ENCODE measurements at regions not wholly inside any gene's neighbourhood (a gene's known extent, or its start where the extent isn't known, plus 50 kb on each side); places are given as distances from the start of the nearest gene placed in this dataset.

- POLR2A ChIA-PET: interaction anchor here (1.0 kb wide), 1 partner anchor 27 kb away, joined by 3 read pairs; no protein-coding TSS in a partner anchor
Observed at GRCh38 chr17:71413935-71414334, 706.9 kb upstream of the SOX9 start.

GRCh38 chr17:71417142-71417541 lies 703.7 kb upstream of the SOX9 start:
- POLR2A ChIA-PET: no interaction called here
- TF ChIP-seq RNF2 (IDR thresholded peaks at IDR 0.05; ENCODE audit: borderline replicate concordance, low read depth) (no peak), CEBPB (IDR thresholded peaks at IDR 0.05) (peak in 1 of 2 experiments; percentile 56; a peak in 2 of 4 replicates)

More at GRCh38 chr17:71413935-71414334, 706.9 kb upstream of the SOX9 start:
- H3K9me3 ChIP-seq: peaks cover 2% of the 10 kb centered on the region; the same call in 1 of the 3 replicates
- 86% methylated on average over 2 of the region's 2 CpGs for WGBS (ENCODE audit: missing lambda C conversion rate)
- peak overlapping the region; percentile 70 to 84 for H3K27ac ChIP-seq
- peak overlapping the region; percentile 66; the same call in 1 of the 3 replicates for H3K4me2 ChIP-seq
- no peak for DNase-seq (ENCODE audit: low read depth in 1 of 2, low spot score in 1 of 2)
- no peak overlapping the region for H3K4me3 ChIP-seq
- TF ChIP-seq RCOR1 (IDR thresholded peaks at IDR 0.05; ENCODE audit: low read depth, low read length): no peak
- TF ChIP-seq FOXS1 (CRISPR knock-in tag; IDR thresholded peaks at IDR 0.05): no peak
- TF ChIP-seq HOXB13 (CRISPR knock-in tag; IDR thresholded peaks at IDR 0.05; ENCODE audit: low read depth): no peak
- no peak for ATAC-seq
- FAIRE-seq: no peak
- H3K4me1 ChIP-seq: peaks cover 36% of the 10 kb centered on the region
- CTCF ChIA-PET: interaction anchor here (1.0 to 1.7 kb wide), 2 partner anchors 10 to 75 kb away, joined by 4 read pairs; no protein-coding TSS in a partner anchor

DNA sequence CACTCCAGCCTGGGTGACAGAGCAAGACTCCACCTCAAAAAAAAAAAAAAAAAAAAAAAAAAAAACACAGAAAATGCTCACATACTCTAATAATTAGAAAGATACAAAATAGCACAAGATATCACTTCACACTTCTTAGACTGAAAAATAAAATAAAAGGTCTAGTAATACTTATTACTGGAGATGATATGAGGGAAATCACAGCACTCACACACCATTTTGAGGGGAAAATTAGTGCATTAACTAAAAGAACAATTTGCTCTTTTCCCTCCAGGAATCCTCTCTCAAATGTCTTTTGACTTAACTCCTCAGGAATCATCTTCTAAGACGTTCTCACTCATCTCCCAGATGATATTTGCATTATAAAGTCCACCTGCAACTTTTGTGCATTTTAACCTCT lies 697.9 kb upstream of the SOX9 start:
- 40% methylated on average over 1 of the region's 1 CpG for WGBS (ENCODE audit: missing lambda C conversion rate)
- ATAC-seq (no peak), FAIRE-seq (no peak), DNase-seq (ENCODE audit: low read depth in 1 of 2, low spot score in 1 of 2) (no peak)
- no peak overlapping the region for H3K4me3 ChIP-seq
- POLR2A ChIA-PET: no interaction called here
- TF ChIP-seq RCOR1 (IDR thresholded peaks at IDR 0.05; ENCODE audit: low read depth, low read length): no peak
- TF ChIP-seq RARB (CRISPR knock-in tag; IDR thresholded peaks at IDR 0.05): no peak
- TF ChIP-seq REST (IDR thresholded peaks at IDR 0.05): no peak
- no peak for TF ChIP-seq KDM5A (IDR thresholded peaks at IDR 0.05)
- TF ChIP-seq HOXB5 (CRISPR knock-in tag; IDR thresholded peaks at IDR 0.05): no peak
- no peak for TF ChIP-seq ZC3H11A (IDR thresholded peaks at IDR 0.05)
- TF ChIP-seq MAFK (IDR thresholded peaks at IDR 0.05; ENCODE audit: partially characterized antibody): no peak
- no peak for TF ChIP-seq JUNB (IDR thresholded peaks at IDR 0.05)
- no peak for TF ChIP-seq ZSCAN20 (CRISPR knock-in tag; IDR thresholded peaks at IDR 0.05)
- no peak for TF ChIP-seq CBX8 (IDR thresholded peaks at IDR 0.05)
- H3K27ac ChIP-seq: no peak overlapping the region
- peaks cover 2% of the 10 kb centered on the region; the same call in 1 of the 3 replicates for H3K9me3 ChIP-seq
- CTCF ChIA-PET: no interaction called here
- peaks cover 13% of the 10 kb centered on the region; the same call in 2 of the 3 replicates for H3K4me1 ChIP-seq
- H3K4me2 ChIP-seq: no peak overlapping the region

More at GRCh38 chr17:71417142-71417541, 703.7 kb upstream of the SOX9 start:
- Histone ChIP-seq H3K4me1 (peaks cover 18% of the 10 kb centered on the region), H3K9me3 (peaks cover 2% of the 10 kb centered on the region; the same call in 1 of the 3 replicates), H3K27ac (no peak overlapping the region), H3K4me2 (no peak overlapping the region), H3K4me3 (no peak overlapping the region)
- DNase-seq (ENCODE audit: low read depth in 1 of 2, low spot score in 1 of 2): no peak
- FAIRE-seq: no peak
- 87% methylated on average over 1 of the region's 1 CpG for WGBS (ENCODE audit: missing lambda C conversion rate)
- ATAC-seq: no peak
- CTCF ChIA-PET: no interaction called here

DNA sequence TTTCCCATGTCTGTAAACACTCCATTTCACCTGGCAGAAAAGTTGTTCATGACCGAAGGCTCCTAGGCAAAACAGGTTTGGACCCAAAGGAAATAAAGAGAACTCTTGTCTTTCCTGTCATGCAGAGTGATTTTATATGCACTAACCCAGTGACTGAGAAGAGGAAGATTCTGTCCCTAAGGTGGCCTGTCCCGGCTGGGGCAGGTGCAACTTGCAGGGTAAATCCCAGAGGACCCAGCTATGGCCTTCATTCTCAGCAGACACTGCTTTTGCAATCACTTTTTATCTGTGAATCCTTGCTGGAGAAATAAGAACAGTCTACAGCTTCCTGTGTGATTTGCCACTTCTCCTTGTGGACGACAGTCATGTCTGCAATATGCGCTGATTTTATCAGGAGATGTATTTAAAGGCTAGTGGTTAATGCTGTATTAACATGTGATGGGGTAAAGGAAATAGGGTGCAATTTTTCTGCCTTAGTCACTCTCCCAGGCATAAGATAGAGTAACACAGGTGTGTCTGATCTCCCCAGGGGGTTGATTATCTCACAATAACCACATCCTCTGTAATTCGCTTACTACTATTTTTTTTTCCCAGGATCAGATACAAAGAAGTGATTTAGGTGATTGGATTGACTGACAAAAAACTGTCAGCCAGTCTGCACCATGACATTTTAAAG lies 696.8 kb upstream of the SOX9 start:
- CTCF ChIA-PET: interaction anchor here (0.8 kb wide), 1 partner anchor 11 kb away, joined by 4 read pairs; no protein-coding TSS in a partner anchor
- H3K4me2 ChIP-seq: peak overlapping the region; percentile 21; the same call in 2 of the 3 replicates
- H3K27ac ChIP-seq: peak overlapping the region in 1 of 2 experiments; percentile 42; a peak in 4 of 6 replicates
- TF ChIP-seq, protein P1, sequence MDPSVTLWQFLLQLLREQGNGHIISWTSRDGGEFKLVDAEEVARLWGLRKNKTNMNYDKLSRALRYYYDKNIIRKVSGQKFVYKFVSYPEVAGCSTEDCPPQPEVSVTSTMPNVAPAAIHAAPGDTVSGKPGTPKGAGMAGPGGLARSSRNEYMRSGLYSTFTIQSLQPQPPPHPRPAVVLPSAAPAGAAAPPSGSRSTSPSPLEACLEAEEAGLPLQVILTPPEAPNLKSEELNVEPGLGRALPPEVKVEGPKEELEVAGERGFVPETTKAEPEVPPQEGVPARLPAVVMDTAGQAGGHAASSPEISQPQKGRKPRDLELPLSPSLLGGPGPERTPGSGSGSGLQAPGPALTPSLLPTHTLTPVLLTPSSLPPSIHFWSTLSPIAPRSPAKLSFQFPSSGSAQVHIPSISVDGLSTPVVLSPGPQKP (IDR thresholded peaks at IDR 0.05; ENCODE audit: low read depth, low read length): no peak
- TF ChIP-seq, protein P2, sequence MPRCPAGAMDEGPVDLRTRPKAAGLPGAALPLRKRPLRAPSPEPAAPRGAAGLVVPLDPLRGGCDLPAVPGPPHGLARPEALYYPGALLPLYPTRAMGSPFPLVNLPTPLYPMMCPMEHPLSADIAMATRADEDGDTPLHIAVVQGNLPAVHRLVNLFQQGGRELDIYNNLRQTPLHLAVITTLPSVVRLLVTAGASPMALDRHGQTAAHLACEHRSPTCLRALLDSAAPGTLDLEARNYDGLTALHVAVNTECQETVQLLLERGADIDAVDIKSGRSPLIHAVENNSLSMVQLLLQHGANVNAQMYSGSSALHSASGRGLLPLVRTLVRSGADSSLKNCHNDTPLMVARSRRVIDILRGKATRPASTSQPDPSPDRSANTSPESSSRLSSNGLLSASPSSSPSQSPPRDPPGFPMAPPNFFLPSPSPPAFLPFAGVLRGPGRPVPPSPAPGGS (IDR thresholded peaks at IDR 0.05): peak; percentile 21; the same call in 1 of the 3 replicates
- TF ChIP-seq FOSL2 (IDR thresholded peaks at IDR 0.05) (peak; percentile 21; the same call in 1 of the 2 replicates), FOSL2 (CRISPR knock-in tag; IDR thresholded peaks at IDR 0.05) (no peak), JUN (IDR thresholded peaks at IDR 0.05) (no peak; a peak in 1 of 5 replicates), NPAS2 (CRISPR knock-in tag; IDR thresholded peaks at IDR 0.05; ENCODE audit: borderline replicate concordance) (no peak), RCOR1 (IDR thresholded peaks at IDR 0.05; ENCODE audit: low read depth, low read length) (no peak), JUNB (IDR thresholded peaks at IDR 0.05) (peak; percentile 64; the same call in 1 of the 2 replicates), GATA3 (IDR thresholded peaks at IDR 0.05; ENCODE audit: borderline replicate concordance) (peak; percentile 26; the same call in 1 of the 2 replicates), SMC3 (IDR thresholded peaks at IDR 0.05) (0 out of 3 replicates have a peak, but pooled peaks have one; percentile 14), EP300 (IDR thresholded peaks at IDR 0.05) (peak; percentile 52 to 57; a peak in 2 of 5 replicates)
- TF ChIP-seq, protein P3, sequence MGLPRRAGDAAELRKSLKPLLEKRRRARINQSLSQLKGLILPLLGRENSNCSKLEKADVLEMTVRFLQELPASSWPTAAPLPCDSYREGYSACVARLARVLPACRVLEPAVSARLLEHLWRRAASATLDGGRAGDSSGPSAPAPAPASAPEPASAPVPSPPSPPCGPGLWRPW (IDR thresholded peaks at IDR 0.05): no peak
- DNase-seq (ENCODE audit: low read depth in 1 of 2, low spot score in 1 of 2) (peak in 1 of 2 experiments; percentile 22), ATAC-seq (peak; percentile 51 to 83), FAIRE-seq (peak; percentile 59)
- H3K4me3 ChIP-seq: no peak overlapping the region
- 42% methylated on average over 5 of the region's 5 CpGs for WGBS (ENCODE audit: missing lambda C conversion rate)
- POLR2A ChIA-PET: no interaction called here
- peaks cover 13% of the 10 kb centered on the region; the same call in 2 of the 3 replicates for H3K4me1 ChIP-seq
- H3K9me3 ChIP-seq: no peaks in the 10 kb centered on the region; the same call in 2 of the 3 replicates
